H1 (cell line): ENCODE measurements at regions not wholly inside any gene's neighbourhood (a gene's known extent, or its start where the extent isn't known, plus 50 kb on each side); places are given as distances from the start of the nearest gene placed in this dataset.

Experiments used
- CTCF ChIA-PET: fragments of 300-600 bp; sonication (Branson Sonifier 250); formaldehyde crosslinking; loops from one replicate; lab custom pipeline; 2021; ENCODE audit not compliant: partially characterized antibody; lab: Charles Lee
- POLR2A ChIA-PET: fragments of 300-600 bp; sonication (Branson Sonifier 250); formaldehyde crosslinking; loops from one replicate; lab custom pipeline; 2021; ENCODE audit warnings: inconsistent platforms; ENCODE audit not compliant: partially characterized antibody; lab: Charles Lee
- DNase-seq, 2 experiments: peaks; one replicate each; pipeline versions ENCODE4 v3.0.0 to v3.0.0-alpha.2; 2010 to 2022; ENCODE audit warnings: low spot score in 2 of 2, low read depth in 1 of 2, mixed read lengths in 1 of 2
- FAIRE-seq: peaks from 2 replicates; lab custom pipeline; 2011; peaks lifted over from hg19 to GRCh38; lab: Jason Lieb, UNC
- H2AFZ ChIP-seq: 2 replicates; pipeline ENCODE4 v1.8.1; 2012; ENCODE audit warnings: low read length, inconsistent platforms
- H2AK5ac ChIP-seq: 2 replicates; pipeline ENCODE4 v1.6.1; 2013; ENCODE audit warnings: low read depth, low read length
- H2BK120ac ChIP-seq: replicated peaks from 2 replicates; pipeline ENCODE3; 2013; ENCODE audit warnings: low read depth, low read length, inconsistent platforms
- H2BK12ac ChIP-seq: 2 replicates; pipeline ENCODE4 v1.6.1; 2013; ENCODE audit warnings: low read depth, low read length
- H2BK15ac ChIP-seq: 2 replicates; pipeline ENCODE4 v1.6.1; 2013; ENCODE audit warnings: low read length
- H2BK20ac ChIP-seq: 2 replicates; pipeline ENCODE4 v1.6.1; 2013; ENCODE audit warnings: low read length
- H2BK5ac ChIP-seq: 2 replicates; pipeline ENCODE4 v1.6.1; 2013; ENCODE audit warnings: low read depth, low read length
- H3K14ac ChIP-seq: 2 replicates; pipeline ENCODE4 v1.6.1; 2013; ENCODE audit warnings: inconsistent platforms; ENCODE audit not compliant: insufficient read length
- H3K18ac ChIP-seq: 2 replicates; pipeline ENCODE4 v1.6.1; 2013; ENCODE audit warnings: low read length; ENCODE audit errors: extremely low read depth
- H3K23ac ChIP-seq: 2 replicates; pipeline ENCODE4 v1.6.1; 2013; ENCODE audit warnings: inconsistent platforms; ENCODE audit not compliant: insufficient read length
- H3K23me2 ChIP-seq: 2 replicates; pipeline ENCODE4 v1.6.1; 2013; ENCODE audit warnings: low read depth, low read length
- H3K27ac ChIP-seq: 2 replicates; pipeline ENCODE4 v1.6.1; 2011; ENCODE audit warnings: low read depth, low read length, inconsistent platforms
- H3K27me3 ChIP-seq, 4 experiments: replicated peaks in 1 of 4; 1 replicate in 1 of 4; 2 replicates in 3 of 4; pipeline versions ENCODE4 v1.6.1 to v1.8.1; 2011 to 2013; ENCODE audit warnings: low read length in 3 of 4, mild to moderate bottlenecking in 3 of 4, inconsistent platforms in 2 of 4, mixed read lengths in 2 of 4, moderate library complexity in 1 of 4; ENCODE audit not compliant: control insufficient read depth in 3 of 4, insufficient read depth in 3 of 4; ENCODE audit errors: extremely low read depth in 1 of 4
- H3K36me3 ChIP-seq, 4 experiments: 2 replicates each; pipeline versions ENCODE4 v1.6.1 to v1.8.1; 2011 to 2013; ENCODE audit warnings: mild to moderate bottlenecking in 4 of 4, low read length in 3 of 4, moderate library complexity in 2 of 4, control low read depth in 1 of 4, inconsistent platforms in 1 of 4; ENCODE audit not compliant: insufficient read depth in 4 of 4, control insufficient read depth in 2 of 4
- H3K4ac ChIP-seq: replicated peaks from 2 replicates; pipeline ENCODE3; 2013; ENCODE audit warnings: low read length, low read depth, mixed read lengths, inconsistent platforms; ENCODE audit not compliant: insufficient read length
- H3K4me1 ChIP-seq, 4 experiments: replicated peaks in 1 of 4; 1 replicate in 1 of 4; 2 replicates in 3 of 4; pipeline versions ENCODE4 v1.6.1 to v1.8.1; 2011 to 2013; ENCODE audit warnings: low read length in 3 of 4, inconsistent platforms in 2 of 4, mixed read lengths in 1 of 4; ENCODE audit not compliant: insufficient read depth in 4 of 4, control insufficient read depth in 3 of 4
- H3K4me2 ChIP-seq, 2 experiments: 2 replicates each; pipeline versions ENCODE4 v1.6.1 to v1.8.1; 2011 to 2013; ENCODE audit warnings: low read depth in 2 of 2, low read length in 2 of 2, control low read depth in 1 of 2, inconsistent platforms in 1 of 2, mild to moderate bottlenecking in 1 of 2; ENCODE audit not compliant: insufficient read depth in 1 of 2
- H3K4me3 ChIP-seq, 4 experiments: fragments of 200-600, 300-600 bp in 1 of 4; sonication (generic), shearing (Covaris generic), sonication (Bioruptor Twin) in 1 of 4; 2 replicates each; pipeline versions ENCODE4 v1.5.1 to v1.8.1; 2011 to 2016; ENCODE audit warnings: low read length in 4 of 4, low read depth in 3 of 4, control low read depth in 2 of 4, inconsistent platforms in 2 of 4, mild to moderate bottlenecking in 2 of 4, mixed read lengths in 1 of 4, moderate library complexity in 1 of 4; ENCODE audit not compliant: insufficient read depth in 2 of 4; ENCODE audit errors: extremely low read depth in 1 of 4
- H3K56ac ChIP-seq: replicated peaks from 2 replicates; pipeline ENCODE3; 2013; ENCODE audit warnings: low read depth, mild to moderate bottlenecking, mixed read lengths, low read length, inconsistent platforms; ENCODE audit not compliant: insufficient read length
- H3K79me1 ChIP-seq: 2 replicates; pipeline ENCODE4 v1.6.1; 2013; ENCODE audit warnings: low read depth, low read length, control low read depth
- H3K79me2 ChIP-seq, 2 experiments: 2 replicates each; pipeline versions ENCODE4 v1.6.1 to v1.8.1; 2012 to 2013; ENCODE audit warnings: low read length in 2 of 2, mild to moderate bottlenecking in 2 of 2, inconsistent platforms in 1 of 2; ENCODE audit not compliant: insufficient read depth in 2 of 2, control insufficient read depth in 1 of 2
- H3K9ac ChIP-seq, 4 experiments: replicated peaks in 1 of 4; 1 replicate in 1 of 4; 2 replicates in 3 of 4; pipeline versions ENCODE4 v1.6.1 to v1.8.1; 2011 to 2013; ENCODE audit warnings: low read depth in 3 of 4, low read length in 3 of 4, control low read depth in 2 of 4, mild to moderate bottlenecking in 2 of 4, moderate library complexity in 2 of 4, inconsistent platforms in 1 of 4; ENCODE audit errors: extremely low read depth in 1 of 4
- H3K9me3 ChIP-seq, 2 experiments: 2 replicates each; pipeline versions ENCODE4 v1.6.1 to v1.8.1; 2012 to 2013; ENCODE audit warnings: mild to moderate bottlenecking in 2 of 2, moderate library complexity in 2 of 2, control low read depth in 1 of 2, inconsistent platforms in 1 of 2, low read depth in 1 of 2, low read length in 1 of 2, mixed read lengths in 1 of 2; ENCODE audit not compliant: insufficient read depth in 2 of 2
- H4K20me1 ChIP-seq, 2 experiments: replicated peaks in 1 of 2; 2 replicates each; pipeline versions ENCODE3 to v1.8.1; 2011 to 2013; ENCODE audit warnings: inconsistent platforms in 2 of 2, low read length in 2 of 2, mild to moderate bottlenecking in 1 of 2; ENCODE audit not compliant: insufficient read depth in 2 of 2, control insufficient read depth in 1 of 2
- H4K5ac ChIP-seq: 2 replicates; pipeline ENCODE4 v1.6.1; 2013; ENCODE audit warnings: low read length, low read depth, mixed read lengths, inconsistent platforms; ENCODE audit not compliant: insufficient read length
- H4K8ac ChIP-seq: 2 replicates; pipeline ENCODE4 v1.8.0; 2013; ENCODE audit warnings: mild to moderate bottlenecking, moderate library complexity, low read length, inconsistent platforms; ENCODE audit not compliant: insufficient read depth; ENCODE audit errors: extremely low read depth
- H4K91ac ChIP-seq: replicated peaks from 2 replicates; pipeline ENCODE3; 2013; ENCODE audit warnings: low read length, mixed read lengths, inconsistent platforms; ENCODE audit not compliant: insufficient read length
- CBX8 ChIP-seq: fragments of 300-800, 300-1000 bp; sonication (generic); IDR thresholded peaks from 2 replicates; pipeline ENCODE4 v1.7.1; 2016; ENCODE audit warnings: low read depth, low read length, borderline replicate concordance
- CTBP2 ChIP-seq: IDR thresholded peaks from 2 replicates; pipeline ENCODE4 v1.7.0; 2011; ENCODE audit warnings: borderline replicate concordance, mild to moderate bottlenecking, moderate library complexity, mixed read lengths, low read length; ENCODE audit not compliant: insufficient read depth, insufficient read length
- E2F6 ChIP-seq: IDR thresholded peaks from 2 replicates; pipeline ENCODE4 v1.6.1; 2012; ENCODE audit warnings: inconsistent platforms
- GTF2F1 ChIP-seq: IDR thresholded peaks from 2 replicates; pipeline ENCODE4 v1.6.1; 2012; ENCODE audit warnings: low read depth, low read length, improper control_type of control experiment, borderline replicate concordance
- HDAC6 ChIP-seq: IDR thresholded peaks from one replicate; pipeline ENCODE4 v1.7.1; 2012; ENCODE audit warnings: low read depth, mild to moderate bottlenecking, inconsistent platforms, low read length, moderate library complexity
- POLR2A ChIP-seq, 2 experiments: IDR thresholded peaks; 1 replicate in 1 of 2; 2 replicates in 1 of 2; pipeline ENCODE4 v1.6.1; 2011; ENCODE audit warnings: low read depth in 2 of 2, low read length in 2 of 2, mild to moderate bottlenecking in 2 of 2; ENCODE audit errors: control extremely low read depth in 1 of 2
- RAD21 ChIP-seq, 2 experiments: IDR thresholded peaks in 1 of 2; conservative IDR thresholded peaks in 1 of 2; 2 replicates each; pipeline ENCODE4 v1.6.1; 2011; ENCODE audit warnings: low read depth in 2 of 2, low read length in 2 of 2, improper control_type of control experiment in 1 of 2, inconsistent platforms in 1 of 2, mild to moderate bottlenecking in 1 of 2, moderate library complexity in 1 of 2
- RNF2 ChIP-seq: fragments of 200-900, 300-1000 bp; sonication (generic); IDR thresholded peaks from 2 replicates; pipeline ENCODE4 v1.7.1; 2016; ENCODE audit warnings: borderline replicate concordance, low read depth, mild to moderate bottlenecking, antibody characterized with exemption, low read length; ENCODE audit not compliant: poor library complexity, severe bottlenecking; ENCODE audit errors: missing control alignments
- SIX5 ChIP-seq: IDR thresholded peaks from 2 replicates; pipeline ENCODE4 v1.6.1; 2011; ENCODE audit warnings: mild to moderate bottlenecking, low read depth, low read length
- SRF ChIP-seq: IDR thresholded peaks from 2 replicates; pipeline ENCODE4 v1.6.1; 2011; ENCODE audit warnings: mild to moderate bottlenecking, low read depth, low read length, moderate library complexity
- SUZ12 ChIP-seq: fragments of 200-600 bp; sonication (generic); IDR thresholded peaks from 2 replicates; pipeline ENCODE4 v1.6.1; 2012; ENCODE audit warnings: mild to moderate bottlenecking, inconsistent platforms, low read length, moderate library complexity, mixed read lengths
- TEAD4 ChIP-seq: IDR thresholded peaks from 2 replicates; pipeline ENCODE4 v1.6.1; 2012; ENCODE audit warnings: low read depth, low read length, inconsistent platforms, mixed read lengths
- USF2 ChIP-seq: IDR thresholded peaks from 2 replicates; pipeline ENCODE4 v1.6.1; 2011; ENCODE audit warnings: low read length, improper control_type of control experiment
- WGBS, 2 experiments: shearing (Covaris generic) in 1 of 2; methylation state at CpG; one replicate each; pipeline versions ENCODE4 v1.1.6 to v1.1.7; 2013 to 2015; ENCODE audit warnings: low lambda C conversion rate in 2 of 2, mixed read lengths in 2 of 2, inconsistent platforms in 1 of 2, low coverage in 1 of 2, missing lambda C conversion rate in 1 of 2; ENCODE audit not compliant: insufficient replicate concordance in 2 of 2, insufficient coverage in 1 of 2, insufficient read length in 1 of 2; ENCODE audit errors: extremely low coverage in 1 of 2, missing lambda C conversion rate in 1 of 2; 5-methylcytosine and 5-hydroxymethylcytosine counted together

- Histone ChIP-seq H3K9me3 (no peaks in the 10 kb centered on the region), H3K79me2 (no peaks in the 10 kb centered on the region), H2AK5ac (no peak overlapping the region), H2BK120ac (no peak overlapping the region), H4K91ac (no peak overlapping the region), H3K23ac (no peak overlapping the region), H3K23me2 (no peaks in the 10 kb centered on the region), H3K9ac (no peak overlapping the region), H3K4me2 (no peak overlapping the region), H3K14ac (no peak overlapping the region), H3K27ac (no peak overlapping the region), H2BK20ac (no peak overlapping the region), H2BK5ac (no peak overlapping the region), H2BK15ac (no peak overlapping the region), H4K5ac (no peak overlapping the region), H4K20me1 (no peaks in the 10 kb centered on the region), H4K8ac (no peak overlapping the region), H3K56ac (no peak overlapping the region), H2AFZ (no peak overlapping the region), H3K4ac (no peak overlapping the region), H3K4me1 (no peaks in the 10 kb centered on the region), H3K79me1 (no peaks in the 10 kb centered on the region), H3K18ac (no peak overlapping the region), H3K36me3 (no peaks in the 10 kb centered on the region), H3K27me3 (no peaks in the 10 kb centered on the region), H3K4me3 (no peak overlapping the region), H2BK12ac (no peak overlapping the region)
- FAIRE-seq (no peak), DNase-seq (no peak)
- CTCF ChIA-PET, result interaction anchor here (1.5 kb wide), 1 partner anchor 19 kb away, joined by 3 read pairs; no protein-coding TSS in a partner anchor
- WGBS, 2 experiments, result 90% methylated on average over 3 of the region's 3 CpGs; no CpG with 5 or more reads in 1 of the 2 experiments
- POLR2A ChIA-PET, result no interaction called here
- TF ChIP-seq CBX8 (no peak), USF2 (no peak), SUZ12 (no peak), SIX5 (no peak), POLR2A (IDR thresholded peaks at IDR 0.05; ENCODE audit: control extremely low read depth in 1 of 2, low read depth in 2 of 2, low read length in 2 of 2) (no peak), RNF2 (no peak), RAD21 (IDR thresholded peaks at IDR 0.05 in 1 of 2, conservative IDR thresholded peaks at IDR 0.05 in 1 of 2; ENCODE audit: low read depth in 2 of 2, low read length in 2 of 2) (no peak), SRF (no peak), E2F6 (no peak), CTBP2 (no peak), GTF2F1 (no peak), HDAC6 (no peak), TEAD4 (no peak)
Measured at GRCh38 chr10:121051171-121051570, 200.0 kb downstream of the WDR11 start.
